GM10266 (cell line): ENCODE measurements at regions not wholly inside any gene's neighbourhood (a gene's known extent, or its start where the extent isn't known, plus 50 kb on each side); places are given as distances from the start of the nearest gene placed in this dataset.

ENCODE experiments used
- DNase-seq: peaks from one replicate; pipeline ENCODE4 v3.0.0; 2012; ENCODE audit errors: extremely low spot score
- TF ChIP-seq, protein P1 (sequence below): IDR thresholded peaks from 2 replicates; pipeline ENCODE4 v1.5.1; 2012; ENCODE audit warnings: mild to moderate bottlenecking, low read depth; ENCODE audit not compliant: control insufficient read depth, insufficient read depth; ENCODE audit errors: missing control alignments

DNA sequence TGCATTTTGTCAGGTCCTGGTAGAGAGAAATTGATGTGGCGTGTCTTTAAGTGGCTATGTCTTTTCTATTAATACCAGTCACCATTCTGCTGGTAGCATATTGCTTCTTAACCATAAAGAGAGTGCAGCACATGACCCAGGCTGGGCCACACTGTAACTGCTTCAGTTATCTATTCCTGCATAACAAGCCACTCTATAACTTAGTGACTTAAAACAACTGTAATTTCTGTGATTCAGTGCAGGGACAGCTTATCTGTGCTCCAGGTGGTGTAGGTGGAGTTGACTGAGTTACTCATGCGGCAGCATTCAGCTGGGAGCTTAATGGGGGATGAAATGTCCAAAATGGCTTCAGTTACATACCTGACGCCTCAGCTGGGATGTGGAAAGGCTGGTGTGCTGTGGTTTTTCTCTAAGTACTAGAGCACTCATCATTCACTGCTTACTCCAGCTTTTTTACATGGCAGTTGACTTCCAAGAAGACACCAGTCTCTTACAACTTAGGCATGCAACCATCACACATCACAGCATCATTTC lies 742.4 kb downstream of the SATB2 start:
- DNase-seq = no peak
- TF ChIP-seq, protein P1, sequence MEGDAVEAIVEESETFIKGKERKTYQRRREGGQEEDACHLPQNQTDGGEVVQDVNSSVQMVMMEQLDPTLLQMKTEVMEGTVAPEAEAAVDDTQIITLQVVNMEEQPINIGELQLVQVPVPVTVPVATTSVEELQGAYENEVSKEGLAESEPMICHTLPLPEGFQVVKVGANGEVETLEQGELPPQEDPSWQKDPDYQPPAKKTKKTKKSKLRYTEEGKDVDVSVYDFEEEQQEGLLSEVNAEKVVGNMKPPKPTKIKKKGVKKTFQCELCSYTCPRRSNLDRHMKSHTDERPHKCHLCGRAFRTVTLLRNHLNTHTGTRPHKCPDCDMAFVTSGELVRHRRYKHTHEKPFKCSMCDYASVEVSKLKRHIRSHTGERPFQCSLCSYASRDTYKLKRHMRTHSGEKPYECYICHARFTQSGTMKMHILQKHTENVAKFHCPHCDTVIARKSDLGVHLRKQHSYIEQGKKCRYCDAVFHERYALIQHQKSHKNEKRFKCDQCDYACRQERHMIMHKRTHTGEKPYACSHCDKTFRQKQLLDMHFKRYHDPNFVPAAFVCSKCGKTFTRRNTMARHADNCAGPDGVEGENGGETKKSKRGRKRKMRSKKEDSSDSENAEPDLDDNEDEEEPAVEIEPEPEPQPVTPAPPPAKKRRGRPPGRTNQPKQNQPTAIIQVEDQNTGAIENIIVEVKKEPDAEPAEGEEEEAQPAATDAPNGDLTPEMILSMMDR = no peak

DNA sequence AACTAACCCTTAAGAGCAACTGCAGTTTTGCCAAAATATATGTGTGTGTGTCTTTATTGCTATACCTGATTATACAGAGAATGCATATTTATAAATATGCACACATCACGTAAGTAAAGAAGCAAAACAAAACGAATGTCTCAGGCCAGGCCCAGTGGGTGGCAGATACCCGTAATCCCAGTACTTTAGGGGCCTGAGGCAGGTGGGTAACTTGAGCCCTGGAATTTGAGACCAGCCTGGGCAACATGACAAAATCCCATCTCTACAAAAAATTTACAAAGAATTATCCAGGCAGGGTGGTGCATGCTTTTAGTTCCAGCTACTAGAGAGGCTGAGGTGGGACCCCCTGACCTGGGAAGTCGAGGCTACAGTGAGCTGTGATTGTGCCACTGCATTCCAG lies 745.3 kb downstream of the SATB2 start:
- DNase-seq = no peak
- TF ChIP-seq, protein P1 = no peak

DNA sequence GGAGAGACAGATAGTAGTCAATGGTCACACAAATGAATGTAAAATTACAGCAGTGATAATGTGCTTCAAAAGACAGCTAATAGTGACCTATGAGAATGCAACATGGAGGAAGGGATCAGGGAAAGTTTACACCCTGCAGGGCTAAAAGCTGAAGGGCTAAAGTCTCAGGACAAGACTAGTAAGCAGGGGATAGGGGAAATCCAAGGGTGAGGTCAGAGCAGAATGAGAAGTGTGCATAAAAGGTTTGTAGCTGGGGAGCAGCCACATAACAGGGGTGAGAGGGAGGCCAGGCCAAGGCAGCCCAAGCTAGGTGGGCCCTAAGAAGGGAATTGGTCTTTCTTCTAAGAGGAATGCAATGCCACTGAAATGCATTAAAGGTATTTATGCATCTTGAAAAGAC lies 746.3 kb downstream of the SATB2 start:
- TF ChIP-seq, protein P1 = no peak
- DNase-seq = no peak

DNA sequence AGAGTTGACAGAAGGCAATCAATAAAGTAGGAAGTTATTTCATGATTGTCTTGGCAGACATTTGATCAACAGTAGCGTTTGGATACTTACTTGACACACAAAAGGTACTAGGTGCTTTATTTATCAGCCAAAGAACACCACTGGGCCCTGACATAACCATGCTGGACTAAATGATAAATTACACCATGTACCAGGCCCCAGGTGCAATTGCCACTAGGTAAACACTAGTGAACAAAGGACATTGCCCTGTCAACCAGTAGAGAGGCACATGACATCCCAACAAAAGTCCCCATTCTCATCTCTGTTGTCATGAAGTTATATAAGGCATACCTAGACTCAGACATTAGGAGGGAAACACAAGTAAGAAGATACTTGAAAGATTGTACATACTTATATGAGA lies 747.2 kb downstream of the SATB2 start:
- TF ChIP-seq, protein P1 = no peak
- no peak for DNase-seq

DNA sequence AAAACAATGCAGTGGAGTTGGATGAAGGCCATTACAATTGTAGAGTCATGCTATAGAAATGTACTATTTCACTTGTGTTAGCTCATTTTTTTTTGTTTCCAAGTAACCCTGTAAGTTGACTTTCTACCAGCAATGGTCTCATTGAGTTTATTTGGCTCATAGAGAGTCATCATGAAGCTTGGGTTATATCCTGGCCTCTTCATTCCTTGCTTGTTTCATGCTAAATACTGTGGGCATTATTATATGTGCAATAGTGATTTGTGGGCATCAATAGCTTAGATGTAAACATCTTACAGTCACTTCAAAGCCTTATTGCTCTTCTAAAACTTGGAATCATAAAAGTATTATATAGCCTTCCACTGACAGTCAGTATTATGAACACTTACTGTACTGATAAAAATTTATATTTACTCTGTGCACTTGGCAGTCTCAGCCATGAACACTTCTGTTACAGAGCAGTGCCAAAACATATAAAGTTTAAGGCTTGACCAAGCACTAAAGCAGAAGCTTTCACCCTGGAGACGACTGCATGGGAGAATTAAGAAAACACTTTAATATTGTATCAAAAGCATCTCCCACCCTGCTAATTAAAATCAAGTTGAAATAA lies 751.2 kb downstream of the SATB2 start:
- TF ChIP-seq, protein P1 = no peak
- no peak for DNase-seq

DNA sequence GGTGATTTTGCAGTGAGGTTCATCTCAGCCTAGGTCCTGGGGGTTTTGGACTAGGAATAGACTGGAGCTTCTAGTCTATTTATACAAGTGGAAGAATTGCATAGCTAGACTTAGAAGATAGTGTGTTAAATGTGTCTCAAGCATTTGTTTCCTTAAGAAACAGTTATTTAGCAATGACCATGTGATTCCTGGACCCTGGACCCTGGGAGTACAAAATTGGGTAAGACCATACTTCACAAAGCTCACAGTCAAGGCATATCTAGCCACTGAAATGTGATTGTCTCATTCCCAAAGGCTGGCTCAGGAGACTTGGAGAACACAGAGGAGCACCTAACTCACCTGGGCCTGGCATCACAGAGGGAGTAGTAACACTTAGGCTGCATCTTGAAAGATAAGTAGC lies 754.5 kb downstream of the SATB2 start:
- no peak for DNase-seq
- TF ChIP-seq, protein P1 = no peak

DNA sequence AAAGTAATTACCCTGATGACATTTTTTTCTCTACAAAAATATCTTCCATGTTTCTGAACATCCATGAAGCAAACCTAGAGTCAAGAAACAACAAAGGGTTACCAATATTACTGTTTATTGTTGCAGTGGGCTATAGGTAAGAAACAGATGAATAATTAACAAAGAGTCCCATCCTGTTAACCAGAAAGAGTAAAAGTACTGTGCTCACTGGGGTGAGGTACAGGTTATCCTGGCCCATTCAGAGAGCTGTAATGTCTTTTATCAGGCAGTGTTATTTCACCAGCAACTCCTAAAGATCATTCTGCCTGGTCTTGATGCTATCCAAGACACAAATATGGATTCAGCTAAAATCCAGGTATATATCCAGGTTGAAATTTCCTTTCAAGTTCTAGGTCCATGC lies 754.9 kb downstream of the SATB2 start:
- no peak for DNase-seq
- TF ChIP-seq, protein P1 = no peak
